ELF-1 (cell line): ENCODE measurements at regions not wholly inside any gene's neighbourhood (a gene's known extent, or its start where the extent isn't known, plus 50 kb on each side); places are given as distances from the start of the nearest gene placed in this dataset.
A peak's percentile ranks its signal among the peaks of the same experiment; 100 is the strongest.
"Not testable (repeated sequence)": the region's sequence is repeated elsewhere in the genome, so short reads cannot be mapped to it uniquely, and the experiment has no call there.

Source experiments
- DNase-seq: peaks from one replicate; pipeline ENCODE4 v3.0.0-alpha.2; 2016; ENCODE audit warnings: low read depth, low spot score

- peak; percentile 56 for DNase-seq
These were observed 125.6 kb downstream of the KLF6 start for GRCh38 chr10:3659203-3659917.

- peak; percentile 44 for DNase-seq
These were observed 126.2 kb downstream of the KLF6 start for GRCh38 chr10:3658766-3659165.

GRCh38 chr10:3656214-3656613 is 128.8 kb downstream of the KLF6 start:
- DNase-seq, result no peak

GRCh38 chr10:3655528-3655927 is 129.5 kb downstream of the KLF6 start:
- no peak for DNase-seq

GRCh38 chr10:3654980-3655379 is 130.0 kb downstream of the KLF6 start:
- DNase-seq, result no peak

GRCh38 chr10:3654496-3654895 is 130.5 kb downstream of the KLF6 start:
- no peak for DNase-seq

- DNase-seq, result not testable (repeated sequence)
These were observed 131.7 kb downstream of the KLF6 start for GRCh38 chr10:3653303-3653702.

GRCh38 chr10:3652886-3653285 is 132.1 kb downstream of the KLF6 start:
- DNase-seq, result no peak

GRCh38 chr10:3651969-3652653 is 132.9 kb downstream of the KLF6 start:
- no peak for DNase-seq

- no peak for DNase-seq
These were observed 136.4 kb downstream of the KLF6 start for GRCh38 chr10:3648576-3648975.

GRCh38 chr10:3648170-3648569 is 136.8 kb downstream of the KLF6 start:
- no peak for DNase-seq

GRCh38 chr10:3647074-3647473 is 137.9 kb downstream of the KLF6 start:
- no peak for DNase-seq

GRCh38 chr10:3645406-3645805 is 139.6 kb downstream of the KLF6 start:
- DNase-seq, result no peak

- DNase-seq, result no peak
These were observed 144.2 kb downstream of the KLF6 start for GRCh38 chr10:3640816-3641215.

- DNase-seq, result no peak
These were observed 145.5 kb downstream of the KLF6 start for GRCh38 chr10:3639546-3639945.

GRCh38 chr10:3636356-3637181 is 148.4 kb downstream of the KLF6 start:
- no peak for DNase-seq

- no peak for DNase-seq
These were observed 149.3 kb downstream of the KLF6 start for GRCh38 chr10:3635697-3636096.

- DNase-seq, result no peak
These were observed 149.8 kb downstream of the KLF6 start for GRCh38 chr10:3635211-3635671.

- not testable (repeated sequence) for DNase-seq
These were observed 150.4 kb downstream of the KLF6 start for GRCh38 chr10:3634646-3635045.

- DNase-seq, result no peak
These were observed 153.2 kb downstream of the KLF6 start for GRCh38 chr10:3631701-3632330.

- DNase-seq, result no peak
These were observed 153.7 kb downstream of the KLF6 start for GRCh38 chr10:3631291-3631690.
